COR-L47 (cell line): ENCODE measurements at regions not wholly inside any gene's neighbourhood (a gene's known extent, or its start where the extent isn't known, plus 50 kb on each side); places are given as distances from the start of the nearest gene placed in this dataset.
"Not testable (repeated sequence)": the region's sequence is repeated elsewhere in the genome, so short reads cannot be mapped to it uniquely, and the experiment has no call there.

ENCODE experiments used
- DNase-seq: peaks from one replicate; lab custom pipeline; 2025; lab: John Stamatoyannopoulos, UW

DNA sequence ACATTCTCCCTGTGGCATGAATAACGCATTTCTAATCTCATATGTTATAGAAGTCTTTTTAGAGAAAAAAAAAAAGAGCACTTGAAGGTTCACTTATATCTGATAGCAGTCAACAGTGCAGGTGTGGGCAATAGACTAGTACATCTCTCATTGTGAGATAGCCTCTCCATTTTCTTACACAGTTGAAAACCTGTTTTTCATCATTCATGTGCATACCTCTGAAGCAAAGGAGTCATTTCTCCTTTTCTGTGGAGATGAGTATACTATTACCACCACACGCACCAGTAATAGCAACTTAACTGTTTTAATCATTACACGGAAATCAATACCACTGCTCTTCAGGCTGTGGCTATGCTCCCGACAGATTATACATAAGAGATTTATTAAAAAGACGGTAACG lies 1653.3 kb upstream of the TMEFF2 start:
- no peak for DNase-seq

DNA sequence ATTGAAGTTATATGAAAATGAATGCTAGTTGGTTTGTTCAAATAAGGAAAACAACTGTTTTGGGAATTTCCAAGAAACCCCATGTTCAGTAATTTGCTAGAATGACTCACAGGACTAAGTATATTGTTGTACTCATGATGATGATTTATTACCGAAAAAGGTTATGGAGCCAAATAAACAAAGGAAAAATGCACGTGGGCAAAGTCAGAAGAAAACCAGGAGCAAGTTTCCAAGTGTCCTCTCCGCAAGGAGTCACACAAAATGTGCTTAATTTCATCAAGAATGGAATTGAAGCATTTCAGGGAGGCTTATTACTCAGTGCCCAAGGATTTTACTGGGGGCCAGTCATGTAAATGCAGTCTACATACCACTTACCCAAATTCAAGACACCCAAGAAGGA lies 1652.4 kb upstream of the TMEFF2 start:
- no peak for DNase-seq

GRCh38 chr2:193845604-193846003 lies 1650.9 kb upstream of the TMEFF2 start:
- DNase-seq = no peak

DNA sequence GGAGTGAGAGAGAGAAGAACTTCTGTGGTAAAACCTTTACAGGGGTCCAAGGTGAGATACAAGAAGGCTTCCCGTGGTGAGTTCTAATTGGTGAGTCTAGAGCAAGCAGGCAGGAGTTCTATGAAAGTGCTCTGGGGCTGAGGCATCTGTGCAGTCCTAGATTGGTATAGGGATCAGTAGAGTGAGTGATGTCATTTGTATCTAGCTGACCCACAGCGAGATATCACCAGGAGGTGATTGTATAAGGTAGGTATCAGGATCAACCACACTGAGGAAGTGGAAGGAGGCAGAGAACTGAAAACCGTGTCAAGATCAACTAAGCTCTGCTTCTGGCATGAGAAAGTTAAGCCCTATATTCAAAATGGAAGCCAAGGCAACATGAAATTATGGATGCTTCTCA lies 1648.9 kb upstream of the TMEFF2 start:
- no peak for DNase-seq

DNA sequence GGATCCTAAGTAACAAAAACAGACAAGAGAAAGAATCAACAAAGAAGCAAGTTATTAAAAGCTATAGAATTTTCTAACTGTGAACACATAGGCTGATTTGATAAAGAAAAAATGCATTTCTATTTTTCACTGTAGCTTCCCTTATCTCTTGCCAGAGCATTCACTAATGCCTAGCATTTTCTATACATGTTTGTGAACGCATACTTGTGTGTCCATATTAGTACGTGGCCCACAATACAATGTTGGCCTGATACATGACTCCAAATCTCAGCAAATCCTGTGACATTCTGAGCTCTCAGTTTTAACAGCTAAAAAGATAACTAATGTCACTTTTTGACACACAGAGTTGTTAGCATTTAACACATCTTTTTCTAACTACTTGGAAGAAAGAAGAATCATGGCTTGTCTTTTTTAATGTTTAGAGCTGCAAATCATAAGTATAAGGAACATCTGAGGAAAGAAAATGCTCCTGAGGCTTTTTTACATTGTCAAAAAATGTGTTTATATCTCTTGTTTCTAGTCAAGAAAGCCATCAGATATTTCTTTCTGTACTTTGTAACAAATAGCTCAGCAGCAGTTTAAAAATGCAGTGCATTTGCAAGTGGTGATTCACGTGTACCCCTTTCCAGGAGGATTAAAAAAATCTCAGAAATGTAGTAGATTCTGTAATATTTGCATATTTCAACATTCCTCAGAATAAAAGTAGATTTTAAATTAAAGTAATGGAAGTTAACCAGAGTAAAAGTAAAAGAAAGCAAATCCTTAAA lies 1646.8 kb upstream of the TMEFF2 start:
- DNase-seq = no peak

- no peak for DNase-seq
Observed at GRCh38 chr2:193837111-193837738, 1642.5 kb upstream of the TMEFF2 start.

DNA sequence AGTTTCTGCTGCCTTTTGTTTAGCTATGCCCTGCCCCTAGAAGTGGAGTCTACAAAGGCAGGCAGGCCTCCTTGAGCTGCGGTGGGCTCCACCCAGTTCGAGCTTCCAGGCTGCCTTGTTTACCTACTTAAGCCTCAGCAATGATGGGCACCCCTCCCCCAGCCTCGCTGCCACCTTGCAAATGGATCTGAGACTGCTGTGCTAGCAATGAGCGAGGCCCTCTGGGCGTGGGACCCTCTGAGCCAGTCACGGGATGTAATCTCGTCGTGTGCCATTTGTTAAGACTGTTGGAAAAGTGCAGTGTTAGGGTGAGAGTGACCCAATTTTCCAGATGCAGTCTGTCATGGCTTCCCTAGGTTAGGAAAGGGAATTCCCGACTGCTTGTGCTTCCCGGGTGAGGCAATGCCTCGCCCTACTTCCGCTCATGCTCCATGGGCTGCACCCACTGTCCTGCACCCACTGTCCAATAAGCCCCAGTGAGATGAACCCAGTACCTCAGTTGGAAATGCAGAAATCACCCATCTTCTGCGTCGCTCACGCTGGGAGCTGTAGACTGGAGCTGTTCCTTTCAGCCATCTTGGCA lies 1641.8 kb upstream of the TMEFF2 start:
- not testable (repeated sequence) for DNase-seq

- DNase-seq = not testable (repeated sequence)
Observed at GRCh38 chr2:193833895-193834294, 1639.2 kb upstream of the TMEFF2 start.

GRCh38 chr2:193824474-193824873 lies 1629.7 kb upstream of the TMEFF2 start:
- DNase-seq = no peak

DNA sequence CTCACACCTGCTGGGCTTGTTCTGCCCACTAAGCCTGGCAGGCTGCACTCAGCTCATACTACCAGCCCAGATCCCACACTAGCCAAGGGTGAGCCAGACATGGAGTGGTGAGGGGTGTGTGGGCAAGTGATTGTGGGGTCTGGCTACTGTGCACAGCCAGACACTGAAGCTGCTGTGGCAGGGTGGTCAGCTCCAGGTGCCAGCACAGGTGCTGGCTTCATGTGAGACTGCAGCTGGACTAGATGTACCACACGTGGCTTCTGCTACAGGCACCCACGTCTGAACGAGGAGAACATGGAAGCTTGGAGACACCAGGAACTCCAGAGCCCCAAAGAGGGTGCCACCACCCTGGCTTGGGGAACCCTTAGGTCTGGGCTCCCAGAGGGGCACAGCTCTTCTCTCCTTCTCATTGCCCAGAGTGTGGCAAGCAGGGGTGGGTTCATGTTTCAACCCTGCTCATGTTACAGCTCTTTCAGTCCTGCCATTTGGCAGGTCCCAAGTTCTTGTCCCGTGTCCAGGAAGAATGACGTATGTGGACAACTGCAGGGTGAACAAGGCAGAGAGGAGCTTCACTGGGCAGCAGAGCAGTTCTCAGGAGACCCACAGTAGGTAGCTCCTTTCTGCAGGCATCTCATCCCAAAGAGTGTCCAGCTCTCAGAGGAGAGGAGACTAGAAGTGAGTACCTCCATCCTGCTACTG lies 1624.2 kb upstream of the TMEFF2 start:
- DNase-seq = no peak

DNA sequence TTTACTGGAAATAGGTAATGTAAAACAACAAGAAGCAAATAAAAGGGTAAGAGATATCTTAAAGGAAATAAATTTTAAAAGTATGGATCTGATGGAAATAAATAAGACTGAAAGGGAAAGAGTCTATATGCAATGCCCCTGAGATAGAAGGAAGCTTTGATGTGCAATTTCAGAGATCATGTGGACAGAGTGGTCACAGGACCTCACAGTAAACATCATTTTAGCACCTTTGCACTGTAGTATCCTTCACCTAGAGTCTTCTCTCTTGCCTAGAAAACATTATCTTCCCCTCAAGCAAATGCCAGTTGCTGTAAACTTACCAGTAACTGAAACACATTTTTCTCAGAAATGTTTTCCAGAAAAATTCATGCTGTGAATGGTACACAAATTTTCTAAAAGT lies 1621.3 kb upstream of the TMEFF2 start:
- no peak for DNase-seq

DNA sequence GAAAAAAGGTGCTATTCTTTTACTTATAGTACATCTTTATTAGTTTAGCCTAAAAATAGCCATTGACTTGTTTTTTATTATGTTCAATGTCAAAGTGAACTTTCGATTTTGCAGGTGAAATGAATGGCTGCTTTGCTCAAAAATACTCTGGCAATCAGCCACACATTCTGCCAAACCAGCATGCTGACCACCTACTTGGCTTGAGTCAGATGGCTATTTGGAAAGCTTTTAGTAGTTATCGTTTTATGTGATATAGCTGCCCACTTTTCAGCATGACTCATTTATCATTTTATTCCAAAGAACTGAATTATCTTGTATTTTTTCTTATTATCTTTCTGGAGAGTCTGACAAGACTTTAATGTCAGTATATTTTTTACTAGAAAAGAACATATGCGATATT lies 1615.8 kb upstream of the TMEFF2 start:
- no peak for DNase-seq

DNA sequence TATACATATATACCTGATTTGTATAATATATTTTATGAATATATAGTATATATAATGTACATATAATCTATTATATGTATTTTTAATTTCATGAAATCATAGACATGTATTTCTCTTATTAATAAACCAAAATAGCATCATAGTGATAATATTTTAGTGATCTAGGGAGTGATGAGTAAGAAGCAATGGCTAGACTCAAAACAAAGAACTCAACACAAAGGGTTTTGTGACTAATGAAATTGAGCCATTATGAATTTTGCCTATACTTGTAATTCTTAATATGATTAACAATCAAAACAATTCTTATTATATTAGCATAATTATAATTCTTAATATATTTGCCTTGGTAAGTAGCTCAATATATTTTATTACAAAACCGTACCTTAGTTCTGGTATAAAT lies 1614.1 kb upstream of the TMEFF2 start:
- DNase-seq = no peak

DNA sequence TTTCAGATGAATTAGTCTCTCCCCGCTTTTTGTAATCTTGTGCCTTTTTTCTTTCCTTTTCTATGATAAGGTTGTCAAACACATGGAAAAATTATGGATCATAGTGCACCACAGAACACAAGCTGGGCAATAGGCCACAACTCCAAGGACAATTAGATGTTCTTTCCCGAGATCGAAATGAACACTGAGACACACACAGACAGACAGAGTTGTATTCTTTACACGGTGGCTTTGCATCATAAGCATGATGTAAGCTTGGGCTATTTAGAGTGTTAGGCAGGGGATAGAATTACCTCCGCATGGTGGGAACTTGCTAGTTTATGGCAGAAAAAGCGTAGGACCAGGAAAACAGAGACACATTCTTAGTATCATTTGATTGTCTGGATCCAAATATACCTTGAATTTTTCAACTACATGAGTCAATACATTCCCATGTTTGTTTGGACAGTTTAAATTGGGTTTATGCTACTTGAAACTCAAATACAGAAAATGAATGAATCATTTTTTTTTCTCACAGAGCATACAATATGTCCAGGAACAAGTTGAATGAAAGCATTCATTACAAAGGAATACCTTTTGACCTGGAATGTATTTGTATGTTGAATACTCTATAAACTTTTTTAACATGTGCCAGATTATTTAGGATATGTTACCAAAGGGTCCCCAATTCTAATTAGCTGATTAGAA lies 1611.5 kb upstream of the TMEFF2 start:
- DNase-seq = no peak

DNA sequence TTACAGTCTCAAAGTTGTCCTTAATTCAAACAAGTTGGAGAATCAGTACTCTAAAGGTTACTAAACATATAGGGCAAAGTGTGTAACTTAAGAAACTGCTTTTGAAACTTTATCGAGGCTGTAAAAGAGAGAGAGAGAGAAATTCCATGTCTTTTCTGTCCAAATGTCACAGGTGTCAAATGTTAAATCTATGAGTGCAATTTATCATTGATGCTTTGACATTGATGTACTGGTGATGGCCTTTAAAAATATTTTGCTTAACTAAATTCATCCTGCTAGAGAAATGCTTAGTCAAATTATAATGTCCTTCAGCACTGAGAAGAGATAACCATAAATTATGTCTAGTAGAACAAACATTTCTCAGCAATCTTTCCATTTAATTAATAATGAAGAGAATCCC lies 1602.1 kb upstream of the TMEFF2 start:
- DNase-seq = no peak

DNA sequence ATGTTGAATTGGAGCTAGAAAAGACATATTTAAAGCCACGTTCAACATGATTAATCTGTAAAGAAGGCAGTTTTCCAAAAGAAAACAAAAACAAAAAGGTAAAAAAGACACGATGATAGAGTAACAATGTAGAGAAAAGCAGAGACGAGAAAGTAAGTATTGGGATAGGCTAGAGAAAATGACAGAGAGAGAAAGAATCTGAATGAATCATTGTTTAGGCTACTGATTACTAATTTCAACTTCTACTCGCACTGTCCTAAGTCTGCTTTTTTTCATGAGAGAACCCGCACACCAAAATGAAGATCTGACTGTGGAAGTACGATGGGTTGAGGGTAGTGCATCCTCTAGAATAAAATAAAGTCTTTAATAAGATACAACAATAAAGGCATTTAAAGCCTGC lies 1599.2 kb upstream of the TMEFF2 start:
- DNase-seq = no peak

DNA sequence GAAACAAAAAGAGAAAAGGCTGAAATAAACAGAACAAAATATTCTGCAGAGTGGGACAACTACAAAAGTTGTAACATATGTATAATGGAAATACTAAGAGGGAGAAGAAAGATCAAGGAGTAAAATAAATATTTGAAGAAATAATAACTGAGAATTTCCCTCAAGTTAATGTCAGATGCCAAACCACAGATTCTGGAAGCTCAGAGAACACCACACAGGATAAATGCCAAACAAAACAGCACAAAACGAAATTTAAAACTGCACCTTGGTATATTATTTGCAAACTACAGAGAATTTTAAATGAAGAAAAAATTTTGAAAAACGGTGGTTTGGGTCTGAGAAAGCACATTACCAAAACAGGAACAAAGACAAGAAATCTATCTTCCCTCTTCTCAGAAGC lies 1588.9 kb upstream of the TMEFF2 start:
- DNase-seq = no peak

GRCh38 chr2:193778293-193778692 lies 1583.6 kb upstream of the TMEFF2 start:
- DNase-seq = no peak

DNA sequence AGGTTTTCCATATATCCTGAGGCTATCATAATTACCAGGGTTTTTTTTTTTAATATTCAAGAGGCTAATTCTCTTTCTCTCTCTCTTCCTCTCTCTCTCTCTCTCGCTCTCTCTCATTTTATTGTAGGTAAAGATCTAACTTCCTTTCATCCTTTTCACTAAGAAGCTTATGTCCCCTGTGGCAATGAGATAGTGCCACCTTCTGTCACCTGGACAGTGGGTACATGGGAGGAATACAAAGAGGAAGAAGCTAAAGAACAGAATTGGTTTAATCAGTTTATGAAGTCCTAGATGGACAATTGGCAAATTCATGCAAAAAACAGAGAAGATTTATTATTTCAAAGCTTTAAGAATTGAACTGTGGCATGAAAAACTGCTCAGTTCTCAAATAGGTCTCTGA lies 1582.3 kb upstream of the TMEFF2 start:
- no peak for DNase-seq

DNA sequence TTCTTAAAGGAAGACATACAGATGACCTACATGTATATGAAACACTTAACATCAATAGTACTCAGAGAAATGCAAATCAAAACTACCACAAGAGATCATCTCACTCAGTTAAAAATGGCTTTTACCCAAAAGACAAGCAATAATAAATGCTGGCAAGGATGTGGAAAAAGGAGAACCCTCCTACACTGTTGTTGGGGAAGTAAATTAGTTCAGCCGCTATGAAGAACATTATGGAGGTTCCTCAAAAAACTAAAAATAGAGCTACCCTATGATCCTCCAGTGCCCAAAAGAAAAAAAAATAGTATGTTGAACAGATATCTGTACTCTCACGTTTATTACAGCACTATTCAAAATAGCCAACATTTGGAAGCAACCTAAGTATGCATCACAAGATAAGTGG lies 1579.4 kb upstream of the TMEFF2 start:
- DNase-seq = no peak

GRCh38 chr2:193751299-193751698 lies 1556.6 kb upstream of the TMEFF2 start:
- DNase-seq = no peak

- no peak for DNase-seq
Observed at GRCh38 chr2:193749485-193749884, 1554.8 kb upstream of the TMEFF2 start.
